ENCODE measurements at regions not wholly inside any gene's neighbourhood (a gene's known extent, or its start where the extent isn't known, plus 50 kb on each side); places are given as distances from the start of the nearest gene placed in this dataset.
A peak's percentile ranks its signal among the peaks of the same experiment; 100 is the strongest.

GRCh38 chr13:28550721-28551497 lies 56.0 kb upstream of the FLT1 start:
- peaks cover 0 to 3% (median 0%) of the 10 kb centered on the region in 3 donors for H3K4me1 Mint-ChIP-seq
- no peak overlapping the region for H3K27ac Mint-ChIP-seq

DNA sequence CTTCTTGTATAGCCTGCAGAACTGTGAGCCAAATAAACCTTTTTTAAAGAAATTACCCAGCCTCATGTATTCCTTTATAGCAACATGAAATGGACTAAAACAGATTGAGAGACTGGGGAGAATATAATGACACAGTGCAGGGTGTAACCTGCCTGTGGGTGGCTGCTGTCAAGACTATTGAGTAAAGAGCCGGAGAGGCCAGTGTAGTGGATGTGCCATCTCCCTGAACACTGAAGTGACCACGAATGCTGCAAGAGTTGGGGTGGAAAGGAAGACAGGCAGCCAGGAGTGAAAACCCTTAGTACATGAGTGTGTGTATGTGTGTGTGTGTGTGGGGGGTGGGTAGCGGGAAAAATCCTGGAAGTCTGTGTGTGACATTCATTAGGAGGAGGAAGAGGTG lies 55.2 kb upstream of the FLT1 start:
- H3K4me1 Mint-ChIP-seq: peaks cover 0 to 3% (median 0%) of the 10 kb centered on the region in 3 donors
- H3K9me3 Mint-ChIP-seq: peaks cover 0 to 4% (median 0%) of the 10 kb centered on the region in 7 donors
- no peak overlapping the region for H3K27ac Mint-ChIP-seq
- ATAC-seq (ENCODE audit: low read depth in 2 of 2): no peak
- peaks cover 0 to 14% of the 10 kb centered on the region in 2 donors for H3K36me3 Mint-ChIP-seq
- peaks cover 5 to 36% (median 23%) of the 10 kb centered on the region in 3 donors for H3K27me3 Mint-ChIP-seq
- no peak overlapping the region for H3K4me3 Mint-ChIP-seq
- DNase-seq: no peak

More at GRCh38 chr13:28550721-28551497, 56.0 kb upstream of the FLT1 start:
- Mint-ChIP-seq H3K36me3 (peaks cover 0 to 14% of the 10 kb centered on the region in 2 donors), H3K27me3 (peaks cover 5 to 34% (median 19%) of the 10 kb centered on the region in 3 donors), H3K4me3 (no peak overlapping the region), H3K9me3 (peaks cover 0 to 4% (median 0%) of the 10 kb centered on the region in 7 donors)
- ATAC-seq (ENCODE audit: low read depth in 2 of 2) (no peak), DNase-seq (no peak)

DNA sequence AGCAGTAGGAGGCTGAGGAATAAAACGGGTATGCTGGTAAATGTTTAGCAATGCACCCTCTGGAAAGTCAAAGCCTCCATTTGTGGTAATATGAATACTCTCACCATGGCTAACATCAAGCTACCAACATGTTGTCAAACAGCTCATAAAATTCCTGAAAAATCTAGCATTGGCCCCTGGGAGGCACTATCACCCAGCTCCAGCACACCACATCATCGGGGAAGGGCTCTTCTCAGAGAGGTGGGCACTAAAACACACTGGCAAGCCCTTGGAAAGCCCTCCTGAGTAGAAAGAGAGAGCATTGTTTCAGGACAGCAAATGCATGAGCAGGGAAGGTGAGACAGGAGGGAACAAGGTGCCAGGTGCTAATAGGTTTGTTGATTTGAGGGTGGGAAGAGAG lies 53.9 kb upstream of the FLT1 start:
- no peak for DNase-seq
- H3K27ac Mint-ChIP-seq: peak overlapping the region in 1 of 6 donors; percentile 57
- H3K4me3 Mint-ChIP-seq: no peak overlapping the region
- H3K27me3 Mint-ChIP-seq: peaks cover 5 to 48% (median 34%) of the 10 kb centered on the region in 3 donors
- H3K36me3 Mint-ChIP-seq: peaks cover 0 to 14% of the 10 kb centered on the region in 2 donors
- H3K9me3 Mint-ChIP-seq: peaks cover 3 to 11% (median 10%) of the 10 kb centered on the region in 7 donors
- no peak for ATAC-seq (ENCODE audit: low read depth in 2 of 2)
- peaks cover 0 to 3% (median 0%) of the 10 kb centered on the region in 3 donors for H3K4me1 Mint-ChIP-seq

GRCh38 chr13:28548468-28548867 lies 53.5 kb upstream of the FLT1 start:
- DNase-seq (no peak), ATAC-seq (ENCODE audit: low read depth in 2 of 2) (no peak)
- H3K27ac Mint-ChIP-seq: peak overlapping the region in 1 of 6 donors; percentile 33
- peaks cover 5 to 52% (median 37%) of the 10 kb centered on the region in 3 donors for H3K27me3 Mint-ChIP-seq
- no peak overlapping the region for H3K4me3 Mint-ChIP-seq
- peaks cover 7 to 15% (median 13%) of the 10 kb centered on the region in 7 donors for H3K9me3 Mint-ChIP-seq
- peaks cover 0 to 14% of the 10 kb centered on the region in 2 donors for H3K36me3 Mint-ChIP-seq
- H3K4me1 Mint-ChIP-seq: peaks cover 0 to 3% (median 0%) of the 10 kb centered on the region in 3 donors

DNA sequence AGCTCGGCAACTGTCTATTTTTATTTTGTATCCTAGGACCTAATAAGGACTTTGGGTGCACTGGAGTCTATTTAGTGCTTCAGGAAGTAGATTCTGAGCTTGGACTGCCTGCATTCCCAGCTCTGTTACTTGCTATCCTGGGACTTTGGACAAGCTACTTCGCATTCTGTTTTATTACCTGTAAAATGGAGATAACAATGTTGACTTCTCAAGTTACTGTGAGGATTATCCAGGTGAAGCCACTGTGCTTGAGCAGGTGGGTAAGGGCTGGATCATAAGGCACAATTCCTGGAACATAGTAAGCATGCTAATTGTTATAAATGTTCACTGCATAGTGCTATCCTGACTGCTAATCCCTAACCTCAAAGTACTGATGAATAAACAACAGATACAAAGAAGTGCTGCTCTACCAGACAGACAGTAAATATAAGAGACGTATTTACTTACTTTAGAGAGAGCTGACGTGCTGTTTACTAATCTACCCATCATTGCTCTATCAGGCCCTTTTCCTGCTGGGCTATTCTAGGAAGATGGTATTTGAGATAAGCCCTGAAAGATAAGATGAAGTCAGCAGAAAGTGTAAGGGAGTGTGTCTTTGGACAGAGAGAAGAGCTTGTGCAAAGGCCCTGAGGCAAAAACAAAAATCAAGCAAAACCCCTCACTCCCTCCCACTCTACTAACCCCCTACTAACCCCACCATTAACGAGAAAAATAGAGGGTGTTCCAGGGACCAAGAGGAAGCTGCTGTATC lies 50.8 kb upstream of the FLT1 start:
- DNase-seq: no peak
- Mint-ChIP-seq H3K4me1 (peaks cover 3 to 7% (median 5%) of the 10 kb centered on the region in 3 donors), H3K9me3 (peaks cover 11 to 18% (median 16%) of the 10 kb centered on the region in 7 donors), H3K36me3 (peaks cover 0 to 14% of the 10 kb centered on the region in 2 donors), H3K27ac (no peak overlapping the region), H3K27me3 (peaks cover 5 to 63% (median 37%) of the 10 kb centered on the region in 3 donors), H3K4me3 (no peak overlapping the region)
- no peak for ATAC-seq (ENCODE audit: low read depth in 2 of 2)

All from naive B cell (primary cell).